ENCODE measurements at regions not wholly inside any gene's neighbourhood (a gene's known extent, or its start where the extent isn't known, plus 50 kb on each side); places are given as distances from the start of the nearest gene placed in this dataset.

GRCh38 chr3:194218646-194219453 is 82.9 kb downstream of the HES1 start:
- DNase-seq (ENCODE audit: low read depth in 2 of 2, low spot score in 1 of 2) = no peak

GRCh38 chr3:194219826-194220410 is 84.0 kb downstream of the HES1 start:
- DNase-seq (ENCODE audit: low read depth in 2 of 2, low spot score in 1 of 2) = no peak

- no peak for DNase-seq (ENCODE audit: low read depth in 2 of 2, low spot score in 1 of 2)
Measured at GRCh38 chr3:194220901-194221326, 85.0 kb downstream of the HES1 start.

GRCh38 chr3:194221336-194221735 is 85.4 kb downstream of the HES1 start:
- no peak for DNase-seq (ENCODE audit: low read depth in 2 of 2, low spot score in 1 of 2)

GRCh38 chr3:194223951-194224350 is 88.0 kb downstream of the HES1 start:
- no peak for DNase-seq (ENCODE audit: low read depth in 2 of 2, low spot score in 1 of 2)

- no peak for DNase-seq (ENCODE audit: low read depth in 2 of 2, low spot score in 1 of 2)
Measured at GRCh38 chr3:194224471-194225417, 88.8 kb downstream of the HES1 start.

GRCh38 chr3:194225418-194225812 is 89.5 kb downstream of the HES1 start:
- no peak for DNase-seq (ENCODE audit: low read depth in 2 of 2, low spot score in 1 of 2)

- DNase-seq (ENCODE audit: low read depth in 2 of 2, low spot score in 1 of 2) = no peak
Measured at GRCh38 chr3:194225988-194226663, 90.2 kb downstream of the HES1 start.

GRCh38 chr3:194231929-194232832 is 96.2 kb downstream of the HES1 start:
- no peak for DNase-seq (ENCODE audit: low read depth in 2 of 2, low spot score in 1 of 2)

GRCh38 chr3:194233150-194233549 is 97.2 kb downstream of the HES1 start:
- no peak for DNase-seq (ENCODE audit: low read depth in 2 of 2, low spot score in 1 of 2)

- no peak for DNase-seq (ENCODE audit: low read depth in 2 of 2, low spot score in 1 of 2)
Measured at GRCh38 chr3:194235160-194235559, 99.2 kb downstream of the HES1 start.

GRCh38 chr3:194237110-194237509 is 101.2 kb downstream of the HES1 start:
- no peak for DNase-seq (ENCODE audit: low read depth in 2 of 2, low spot score in 1 of 2)

- no peak for DNase-seq (ENCODE audit: low read depth in 2 of 2, low spot score in 1 of 2)
Measured at GRCh38 chr3:194240766-194241165, 104.8 kb downstream of the HES1 start.

GRCh38 chr3:194243172-194243837 is 107.4 kb downstream of the HES1 start:
- no peak for DNase-seq (ENCODE audit: low read depth in 2 of 2, low spot score in 1 of 2)

GRCh38 chr3:194244167-194244566 is 107.0 kb downstream of the CPN2 start:
- no peak for DNase-seq (ENCODE audit: low read depth in 2 of 2, low spot score in 1 of 2)

- no peak for DNase-seq (ENCODE audit: low read depth in 2 of 2, low spot score in 1 of 2)
Measured at GRCh38 chr3:194245474-194245873, 105.7 kb downstream of the CPN2 start.

GRCh38 chr3:194245975-194246561 is 105.1 kb downstream of the CPN2 start:
- DNase-seq (ENCODE audit: low read depth in 2 of 2, low spot score in 1 of 2) = no peak

GRCh38 chr3:194246709-194247349 is 104.3 kb downstream of the CPN2 start:
- no peak for DNase-seq (ENCODE audit: low read depth in 2 of 2, low spot score in 1 of 2)

- no peak for DNase-seq (ENCODE audit: low read depth in 2 of 2, low spot score in 1 of 2)
Measured at GRCh38 chr3:194247350-194247740, 103.8 kb downstream of the CPN2 start.
